HepG2 (cell line): ENCODE measurements at regions not wholly inside any gene's neighbourhood (a gene's known extent, or its start where the extent isn't known, plus 50 kb on each side); places are given as distances from the start of the nearest gene placed in this dataset.

Experiments used
- EZH2 ChIP-seq: conservative IDR thresholded peaks from 2 replicates; pipeline ENCODE4 v1.6.1; 2012; ENCODE audit warnings: mild to moderate bottlenecking, low read depth, low read length, moderate library complexity
- NBN ChIP-seq: fragments of 450-650 bp; conservative IDR thresholded peaks from 2 replicates; pipeline ENCODE4 v1.6.1; 2017
- RNF2 ChIP-seq: fragments of 450-650 bp; conservative IDR thresholded peaks from 2 replicates; pipeline ENCODE4 v1.6.1; 2016; ENCODE audit warnings: low read depth
- SIN3A ChIP-seq: IDR thresholded peaks from 2 replicates; pipeline ENCODE4 v1.6.1; 2011; ENCODE audit warnings: low read depth, mild to moderate bottlenecking, control low read depth, low read length, borderline replicate concordance
- SP1 ChIP-seq, 2 experiments: fragments of 450-650 bp in 1 of 2; sonication (generic) in 1 of 2; formaldehyde crosslinking in 1 of 2; IDR thresholded peaks; 2 replicates each; pipeline versions ENCODE4 v1.4.0 to v1.6.1; 2016 to 2020; ENCODE audit warnings: missing genetic modification reagents in 1 of 2
- ZNF510 ChIP-seq: sonication (generic); formaldehyde crosslinking; IDR thresholded peaks from 2 replicates; pipeline ENCODE4 v1.4.0; 2020; ENCODE audit warnings: low read depth, mild to moderate bottlenecking, missing genetic modification reagents
- TF ChIP-seq, protein P1 (sequence below): sonication (generic); formaldehyde crosslinking; IDR thresholded peaks from 2 replicates; pipeline ENCODE4 v1.4.0; 2020; ENCODE audit warnings: missing genetic modification reagents

DNA sequence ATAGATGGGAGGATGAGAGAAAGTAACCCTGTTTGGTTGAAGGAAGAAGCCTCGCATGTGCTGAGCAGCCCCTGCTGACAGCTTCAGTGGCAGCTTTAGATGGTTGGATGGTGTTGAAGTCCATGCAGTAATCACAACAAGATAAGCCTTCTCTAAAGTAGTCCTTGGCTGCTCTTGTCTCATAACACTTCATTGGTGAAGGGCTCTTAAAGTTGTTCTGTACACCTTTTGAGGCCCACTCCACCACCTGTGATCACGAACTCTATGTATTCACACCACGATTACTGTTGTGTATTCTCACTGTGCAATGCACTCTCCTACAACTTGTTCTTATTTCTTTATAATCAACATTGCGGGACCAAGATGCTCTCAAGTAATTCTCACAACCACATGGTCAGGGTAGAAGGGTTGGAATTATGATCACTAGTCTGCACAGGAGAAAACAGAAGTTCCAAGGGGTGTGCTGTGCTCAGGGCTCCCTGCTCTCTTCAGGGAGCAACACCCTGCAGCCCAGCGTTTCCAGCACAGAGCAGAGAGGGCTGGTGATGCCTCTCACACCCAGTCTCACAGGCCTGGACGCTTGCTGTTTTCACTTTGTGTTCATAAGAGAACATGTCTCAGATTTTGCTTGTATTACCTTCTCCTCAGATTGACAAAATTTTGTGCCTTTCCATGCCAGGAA lies 294.4 kb downstream of the SMOC2 start:
- TF ChIP-seq SIN3A (no peak), EZH2 (no peak), RNF2 (no peak), NBN (no peak), ZNF510 (CRISPR knock-in tag) (no peak), SP1 (IDR thresholded peaks at IDR 0.05) (no peak), SP1 (CRISPR knock-in tag; IDR thresholded peaks at IDR 0.05) (no peak)
- TF ChIP-seq, protein P1, sequence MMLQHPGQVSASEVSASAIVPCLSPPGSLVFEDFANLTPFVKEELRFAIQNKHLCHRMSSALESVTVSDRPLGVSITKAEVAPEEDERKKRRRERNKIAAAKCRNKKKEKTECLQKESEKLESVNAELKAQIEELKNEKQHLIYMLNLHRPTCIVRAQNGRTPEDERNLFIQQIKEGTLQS (CRISPR knock-in tag) = no peak
